ENCODE measurements at regions not wholly inside any gene's neighbourhood (a gene's known extent, or its start where the extent isn't known, plus 50 kb on each side); places are given as distances from the start of the nearest gene placed in this dataset.

- TF ChIP-seq EZH2phosphoT487 (IDR thresholded peaks at IDR 0.05; ENCODE audit: insufficient read depth, low read depth) (no peak), EZH2 (IDR thresholded peaks at IDR 0.05; ENCODE audit: insufficient read depth, poor library complexity, severe bottlenecking) (no peak)
Observed at GRCh38 chr18:75124551-75124950, 84.4 kb downstream of the PTGR3 start.

Data from GM23248 (cell line).